GM23338 (cell line): ENCODE measurements at regions not wholly inside any gene's neighbourhood (a gene's known extent, or its start where the extent isn't known, plus 50 kb on each side); places are given as distances from the start of the nearest gene placed in this dataset.

Experiments
- ATAC-seq: fragments of 200-7000 bp; cut with Tn5 transposase; 3 replicates; pipeline ENCODE4 v1.9.1; 2020
- DNase-seq: peaks from one replicate; pipeline ENCODE4 v3.0.0-alpha.2; 2015; ENCODE audit warnings: low spot score
- H2AFZ ChIP-seq: fragments of 200-600 bp; sonication (generic); 2 replicates; pipeline ENCODE4 v1.8.0; 2016; ENCODE audit warnings: antibody characterized with exemption, mild to moderate bottlenecking, moderate library complexity
- H3F3A ChIP-seq: fragments of 200-600 bp; sonication (generic); replicated peaks from 2 replicates; pipeline ENCODE4 v1.8.0; 2017; ENCODE audit warnings: antibody characterized with exemption, mixed run types, low read depth
- H3K27ac ChIP-seq: fragments of 200-600 bp; sonication (generic); 2 replicates; pipeline ENCODE4 v1.6.1; 2016; ENCODE audit warnings: low read depth
- H3K27me3 ChIP-seq: fragments of 200-600 bp; sonication (generic); 2 replicates; pipeline ENCODE4 v1.8.0; 2016; ENCODE audit warnings: mild to moderate bottlenecking, mixed run types, moderate library complexity; ENCODE audit not compliant: insufficient read depth
- H3K36me3 ChIP-seq: fragments of 200-600 bp; sonication (generic); 2 replicates; pipeline ENCODE4 v1.8.0; 2016; ENCODE audit warnings: mild to moderate bottlenecking; ENCODE audit not compliant: insufficient read depth
- H3K4me1 ChIP-seq: fragments of 200-600 bp; sonication (generic); 2 replicates; pipeline ENCODE4 v1.8.0; 2016; ENCODE audit warnings: mild to moderate bottlenecking, moderate library complexity; ENCODE audit not compliant: insufficient read depth
- H3K4me2 ChIP-seq: fragments of 200-600 bp; sonication (generic); 2 replicates; pipeline ENCODE4 v1.7.1; 2017; ENCODE audit warnings: mixed run types
- H3K4me3 ChIP-seq: fragments of 200-600 bp; sonication (generic); 2 replicates; pipeline ENCODE4 v1.6.1; 2016; ENCODE audit warnings: mixed run types
- H3K79me2 ChIP-seq: fragments of 200-600 bp; sonication (generic); replicated peaks from 2 replicates; pipeline ENCODE4 v1.8.0; 2017; ENCODE audit warnings: mild to moderate bottlenecking; ENCODE audit not compliant: insufficient read depth
- H3K9me2 ChIP-seq: fragments of 200-600 bp; sonication (generic); 2 replicates; pipeline ENCODE4 v1.8.0; 2017; ENCODE audit not compliant: insufficient read depth
- H4K20me1 ChIP-seq: fragments of 200-600 bp; sonication (generic); replicated peaks from 2 replicates; pipeline ENCODE4 v1.8.0; 2017; ENCODE audit warnings: mild to moderate bottlenecking; ENCODE audit not compliant: insufficient read depth
- H3K27ac Mint-ChIP-seq: 2 replicates; pipeline ENCODE4 v1.8.0; 2020; ENCODE audit warnings: inconsistent platforms, mild to moderate bottlenecking, moderate library complexity, mixed read lengths
- H3K27me3 Mint-ChIP-seq: 3 replicates; pipeline ENCODE4 v1.8.0; 2022; ENCODE audit warnings: low read depth, mild to moderate bottlenecking, moderate library complexity, mixed read lengths, inconsistent platforms; ENCODE audit not compliant: insufficient read depth, poor library complexity
- H3K36me3 Mint-ChIP-seq: 3 replicates; pipeline ENCODE4 v1.8.0; 2021; ENCODE audit warnings: low read depth, mild to moderate bottlenecking, inconsistent platforms, moderate library complexity, mixed read lengths
- H3K4me1 Mint-ChIP-seq: 3 replicates; pipeline ENCODE4 v1.8.0; 2020; ENCODE audit warnings: mild to moderate bottlenecking, inconsistent platforms, mixed read lengths
- H3K4me3 Mint-ChIP-seq: 3 replicates; pipeline ENCODE4 v1.8.0; 2021; ENCODE audit warnings: moderate library complexity, mild to moderate bottlenecking, inconsistent platforms, mixed read lengths
- H3K9me3 Mint-ChIP-seq: 3 replicates; pipeline ENCODE4 v1.8.0; 2020; ENCODE audit warnings: moderate library complexity, mild to moderate bottlenecking, inconsistent platforms, mixed read lengths
- CREB1 ChIP-seq: fragments of 250-450 bp; sonication (Bioruptor Pico); IDR thresholded peaks from 2 replicates; pipeline ENCODE4 v1.5.0; 2020; ENCODE audit warnings: low read depth, mild to moderate bottlenecking, moderate library complexity
- EZH2 ChIP-seq: fragments of 200-600 bp; sonication (generic); IDR thresholded peaks from one replicate; pipeline ENCODE4 v1.8.0; 2017; ENCODE audit warnings: antibody characterized with exemption, mild to moderate bottlenecking, low read depth; ENCODE audit not compliant: unreplicated experiment
- EZH2phosphoT487 ChIP-seq: fragments of 200-600 bp; sonication (generic); IDR thresholded peaks from one replicate; pipeline ENCODE4 v1.8.1; 2018; ENCODE audit warnings: antibody characterized with exemption; ENCODE audit not compliant: unreplicated experiment
- JUNB ChIP-seq: IDR thresholded peaks from one replicate; pipeline ENCODE4 v1.6.1; 2016; ENCODE audit warnings: antibody characterized with exemption; ENCODE audit not compliant: unreplicated experiment
- NANOG ChIP-seq: IDR thresholded peaks from 2 replicates; pipeline ENCODE4 v1.6.1; 2016; ENCODE audit warnings: antibody characterized with exemption, borderline replicate concordance
- POLR2AphosphoS5 ChIP-seq: IDR thresholded peaks from 2 replicates; pipeline ENCODE4 v1.6.1; 2016; ENCODE audit warnings: antibody characterized with exemption, low read depth
- STAT1 ChIP-seq: IDR thresholded peaks from one replicate; pipeline ENCODE4 v1.6.1; 2016; ENCODE audit warnings: antibody characterized with exemption; ENCODE audit not compliant: unreplicated experiment
- ZNF114 ChIP-seq: fragments of 250-450 bp; sonication (Bioruptor Pico); IDR thresholded peaks from 2 replicates; pipeline ENCODE4 v1.5.0; 2020; ENCODE audit warnings: mild to moderate bottlenecking, moderate library complexity
- ZNF331 ChIP-seq: fragments of 250-450 bp; sonication (Bioruptor Pico); IDR thresholded peaks from 2 replicates; pipeline ENCODE4 v1.5.0; 2020; ENCODE audit warnings: low read depth, mild to moderate bottlenecking, moderate library complexity
- TF ChIP-seq, protein P1 (sequence below): IDR thresholded peaks from 2 replicates; pipeline ENCODE4 v1.6.1; 2016; ENCODE audit warnings: antibody characterized with exemption
- TF ChIP-seq, protein P2 (sequence below), 2 experiments: fragments of 200-600 bp in 1 of 2; sonication (generic) in 1 of 2; conservative IDR thresholded peaks; 2 replicates each; pipeline versions ENCODE4 v1.5.1 to v1.6.1; 2016 to 2017; ENCODE audit warnings: antibody characterized with exemption in 2 of 2, low read depth in 2 of 2, mild to moderate bottlenecking in 2 of 2, moderate library complexity in 1 of 2
- TF ChIP-seq, protein P3 (sequence below): fragments of 250-450 bp; sonication (Bioruptor Pico); IDR thresholded peaks from 2 replicates; pipeline ENCODE4 v1.5.0; 2020; ENCODE audit warnings: mild to moderate bottlenecking, moderate library complexity
- TF ChIP-seq, protein P4 (sequence below): IDR thresholded peaks from one replicate; pipeline ENCODE4 v1.6.1; 2018; ENCODE audit warnings: antibody characterized with exemption; ENCODE audit not compliant: unreplicated experiment

DNA sequence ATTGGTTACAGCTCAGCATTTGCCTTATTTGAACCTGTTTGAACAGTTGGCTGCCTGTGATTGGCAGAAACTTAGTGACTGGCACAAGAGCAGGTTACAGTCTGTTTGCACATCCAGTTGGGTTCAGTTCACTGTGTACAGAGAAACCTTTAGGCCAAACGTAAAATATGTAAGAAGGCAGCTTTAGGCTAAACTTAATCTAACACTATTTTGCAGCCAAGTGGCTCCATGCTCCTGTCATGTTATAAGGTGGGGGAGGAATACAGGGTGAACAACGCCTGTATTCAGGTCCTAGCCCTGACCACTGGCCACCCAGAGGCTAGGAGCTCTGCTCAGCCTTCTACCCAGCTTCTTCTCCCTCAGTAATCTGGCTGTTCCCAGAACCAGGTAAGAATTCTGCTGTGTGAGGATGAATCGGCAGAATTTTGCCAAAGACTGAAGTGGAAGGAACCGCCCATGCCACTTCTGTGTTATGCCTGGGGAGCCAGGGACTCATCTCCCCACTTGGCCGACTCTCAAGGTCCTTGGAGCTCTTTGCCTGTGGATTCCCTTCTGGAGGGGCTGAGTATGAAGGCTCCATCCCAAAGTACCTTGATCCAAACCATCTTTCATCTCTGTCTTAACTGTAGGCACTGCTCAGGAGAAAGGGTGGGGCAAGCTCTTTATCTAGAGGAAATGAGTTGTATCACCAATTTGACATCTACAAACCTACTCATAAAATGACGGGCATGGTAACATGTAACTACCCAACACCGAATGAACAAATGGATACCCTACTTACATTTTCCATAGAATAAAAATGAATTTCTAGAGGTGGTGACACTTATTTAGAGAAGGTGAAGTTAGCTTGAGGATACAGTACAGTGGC, 164.4 kb upstream of the NAMPT start:
- Mint-ChIP-seq H3K9me3 (peaks cover 36% of the 10 kb centered on the region), H3K27ac (no peak overlapping the region; the same call in 1 of the 2 replicates)

More for the DNA sequence above, 164.4 kb upstream of the NAMPT start:
- Mint-ChIP-seq H3K27me3 (no peaks in the 10 kb centered on the region), H3K4me3 (no peak overlapping the region), H3K36me3 (peaks cover 21% of the 10 kb centered on the region), H3K4me1 (no peaks in the 10 kb centered on the region)
- Histone ChIP-seq H3K79me2 (no peaks in the 10 kb centered on the region), H3K4me3 (no peak overlapping the region), H3K27ac (no peak overlapping the region), H3K4me1 (no peaks in the 10 kb centered on the region), H3K27me3 (no peaks in the 10 kb centered on the region), H3K9me2 (peaks cover 20% of the 10 kb centered on the region; the same call in 1 of the 2 replicates), H2AFZ (peak overlapping the region; percentile 28; the same call in 1 of the 2 replicates), H3K4me2 (no peak overlapping the region), H4K20me1 (no peaks in the 10 kb centered on the region), H3K36me3 (peaks cover 7% of the 10 kb centered on the region), H3F3A (no peaks in the 10 kb centered on the region)
- no peak for TF ChIP-seq JUNB
- no peak for TF ChIP-seq POLR2AphosphoS5
- TF ChIP-seq, protein P1, sequence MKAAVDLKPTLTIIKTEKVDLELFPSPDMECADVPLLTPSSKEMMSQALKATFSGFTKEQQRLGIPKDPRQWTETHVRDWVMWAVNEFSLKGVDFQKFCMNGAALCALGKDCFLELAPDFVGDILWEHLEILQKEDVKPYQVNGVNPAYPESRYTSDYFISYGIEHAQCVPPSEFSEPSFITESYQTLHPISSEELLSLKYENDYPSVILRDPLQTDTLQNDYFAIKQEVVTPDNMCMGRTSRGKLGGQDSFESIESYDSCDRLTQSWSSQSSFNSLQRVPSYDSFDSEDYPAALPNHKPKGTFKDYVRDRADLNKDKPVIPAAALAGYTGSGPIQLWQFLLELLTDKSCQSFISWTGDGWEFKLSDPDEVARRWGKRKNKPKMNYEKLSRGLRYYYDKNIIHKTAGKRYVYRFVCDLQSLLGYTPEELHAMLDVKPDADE, result no peak
- TF ChIP-seq ZNF331 (CRISPR knock-in tag), result no peak
- TF ChIP-seq, protein P2, sequence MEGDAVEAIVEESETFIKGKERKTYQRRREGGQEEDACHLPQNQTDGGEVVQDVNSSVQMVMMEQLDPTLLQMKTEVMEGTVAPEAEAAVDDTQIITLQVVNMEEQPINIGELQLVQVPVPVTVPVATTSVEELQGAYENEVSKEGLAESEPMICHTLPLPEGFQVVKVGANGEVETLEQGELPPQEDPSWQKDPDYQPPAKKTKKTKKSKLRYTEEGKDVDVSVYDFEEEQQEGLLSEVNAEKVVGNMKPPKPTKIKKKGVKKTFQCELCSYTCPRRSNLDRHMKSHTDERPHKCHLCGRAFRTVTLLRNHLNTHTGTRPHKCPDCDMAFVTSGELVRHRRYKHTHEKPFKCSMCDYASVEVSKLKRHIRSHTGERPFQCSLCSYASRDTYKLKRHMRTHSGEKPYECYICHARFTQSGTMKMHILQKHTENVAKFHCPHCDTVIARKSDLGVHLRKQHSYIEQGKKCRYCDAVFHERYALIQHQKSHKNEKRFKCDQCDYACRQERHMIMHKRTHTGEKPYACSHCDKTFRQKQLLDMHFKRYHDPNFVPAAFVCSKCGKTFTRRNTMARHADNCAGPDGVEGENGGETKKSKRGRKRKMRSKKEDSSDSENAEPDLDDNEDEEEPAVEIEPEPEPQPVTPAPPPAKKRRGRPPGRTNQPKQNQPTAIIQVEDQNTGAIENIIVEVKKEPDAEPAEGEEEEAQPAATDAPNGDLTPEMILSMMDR (conservative IDR thresholded peaks at IDR 0.05; ENCODE audit: low read depth in 2 of 2), result no peak
- TF ChIP-seq CREB1, result no peak
- TF ChIP-seq ZNF114, result no peak
- TF ChIP-seq, protein P3, sequence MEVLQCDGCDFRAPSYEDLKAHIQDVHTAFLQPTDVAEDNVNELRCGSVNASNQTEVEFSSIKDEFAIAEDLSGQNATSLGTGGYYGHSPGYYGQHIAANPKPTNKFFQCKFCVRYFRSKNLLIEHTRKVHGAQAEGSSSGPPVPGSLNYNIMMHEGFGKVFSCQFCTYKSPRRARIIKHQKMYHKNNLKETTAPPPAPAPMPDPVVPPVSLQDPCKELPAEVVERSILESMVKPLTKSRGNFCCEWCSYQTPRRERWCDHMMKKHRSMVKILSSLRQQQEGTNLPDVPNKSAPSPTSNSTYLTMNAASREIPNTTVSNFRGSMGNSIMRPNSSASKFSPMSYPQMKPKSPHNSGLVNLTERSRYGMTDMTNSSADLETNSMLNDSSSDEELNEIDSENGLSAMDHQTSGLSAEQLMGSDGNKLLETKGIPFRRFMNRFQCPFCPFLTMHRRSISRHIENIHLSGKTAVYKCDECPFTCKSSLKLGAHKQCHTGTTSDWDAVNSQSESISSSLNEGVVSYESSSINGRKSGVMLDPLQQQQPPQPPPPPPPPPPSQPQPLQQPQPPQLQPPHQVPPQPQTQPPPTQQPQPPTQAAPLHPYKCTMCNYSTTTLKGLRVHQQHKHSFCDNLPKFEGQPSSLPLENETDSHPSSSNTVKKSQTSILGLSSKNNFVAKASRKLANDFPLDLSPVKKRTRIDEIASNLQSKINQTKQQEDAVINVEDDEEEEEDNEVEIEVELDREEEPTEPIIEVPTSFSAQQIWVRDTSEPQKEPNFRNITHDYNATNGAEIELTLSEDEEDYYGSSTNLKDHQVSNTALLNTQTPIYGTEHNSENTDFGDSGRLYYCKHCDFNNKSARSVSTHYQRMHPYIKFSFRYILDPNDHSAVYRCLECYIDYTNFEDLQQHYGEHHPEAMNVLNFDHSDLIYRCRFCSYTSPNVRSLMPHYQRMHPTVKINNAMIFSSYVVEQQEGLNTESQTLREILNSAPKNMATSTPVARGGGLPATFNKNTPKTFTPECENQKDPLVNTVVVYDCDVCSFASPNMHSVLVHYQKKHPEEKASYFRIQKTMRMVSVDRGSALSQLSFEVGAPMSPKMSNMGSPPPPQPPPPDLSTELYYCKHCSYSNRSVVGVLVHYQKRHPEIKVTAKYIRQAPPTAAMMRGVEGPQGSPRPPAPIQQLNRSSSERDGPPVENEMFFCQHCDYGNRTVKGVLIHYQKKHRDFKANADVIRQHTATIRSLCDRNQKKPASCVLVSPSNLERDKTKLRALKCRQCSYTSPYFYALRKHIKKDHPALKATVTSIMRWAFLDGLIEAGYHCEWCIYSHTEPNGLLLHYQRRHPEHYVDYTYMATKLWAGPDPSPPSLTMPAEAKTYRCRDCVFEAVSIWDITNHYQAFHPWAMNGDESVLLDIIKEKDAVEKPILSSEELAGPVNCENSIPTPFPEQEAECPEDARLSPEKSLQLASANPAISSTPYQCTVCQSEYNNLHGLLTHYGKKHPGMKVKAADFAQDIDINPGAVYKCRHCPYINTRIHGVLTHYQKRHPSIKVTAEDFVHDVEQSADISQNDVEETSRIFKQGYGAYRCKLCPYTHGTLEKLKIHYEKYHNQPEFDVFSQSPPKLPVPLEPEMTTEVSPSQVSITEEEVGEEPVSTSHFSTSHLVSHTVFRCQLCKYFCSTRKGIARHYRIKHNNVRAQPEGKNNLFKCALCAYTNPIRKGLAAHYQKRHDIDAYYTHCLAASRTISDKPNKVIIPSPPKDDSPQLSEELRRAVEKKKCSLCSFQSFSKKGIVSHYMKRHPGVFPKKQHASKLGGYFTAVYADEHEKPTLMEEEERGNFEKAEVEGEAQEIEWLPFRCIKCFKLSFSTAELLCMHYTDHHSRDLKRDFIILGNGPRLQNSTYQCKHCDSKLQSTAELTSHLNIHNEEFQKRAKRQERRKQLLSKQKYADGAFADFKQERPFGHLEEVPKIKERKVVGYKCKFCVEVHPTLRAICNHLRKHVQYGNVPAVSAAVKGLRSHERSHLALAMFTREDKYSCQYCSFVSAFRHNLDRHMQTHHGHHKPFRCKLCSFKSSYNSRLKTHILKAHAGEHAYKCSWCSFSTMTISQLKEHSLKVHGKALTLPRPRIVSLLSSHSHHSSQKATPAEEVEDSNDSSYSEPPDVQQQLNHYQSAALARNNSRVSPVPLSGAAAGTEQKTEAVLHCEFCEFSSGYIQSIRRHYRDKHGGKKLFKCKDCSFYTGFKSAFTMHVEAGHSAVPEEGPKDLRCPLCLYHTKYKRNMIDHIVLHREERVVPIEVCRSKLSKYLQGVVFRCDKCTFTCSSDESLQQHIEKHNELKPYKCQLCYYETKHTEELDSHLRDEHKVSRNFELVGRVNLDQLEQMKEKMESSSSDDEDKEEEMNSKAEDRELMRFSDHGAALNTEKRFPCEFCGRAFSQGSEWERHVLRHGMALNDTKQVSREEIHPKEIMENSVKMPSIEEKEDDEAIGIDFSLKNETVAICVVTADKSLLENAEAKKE (CRISPR knock-in tag), result no peak
- TF ChIP-seq EZH2, result no peak
- no peak for TF ChIP-seq EZH2phosphoT487
- TF ChIP-seq, protein P4, sequence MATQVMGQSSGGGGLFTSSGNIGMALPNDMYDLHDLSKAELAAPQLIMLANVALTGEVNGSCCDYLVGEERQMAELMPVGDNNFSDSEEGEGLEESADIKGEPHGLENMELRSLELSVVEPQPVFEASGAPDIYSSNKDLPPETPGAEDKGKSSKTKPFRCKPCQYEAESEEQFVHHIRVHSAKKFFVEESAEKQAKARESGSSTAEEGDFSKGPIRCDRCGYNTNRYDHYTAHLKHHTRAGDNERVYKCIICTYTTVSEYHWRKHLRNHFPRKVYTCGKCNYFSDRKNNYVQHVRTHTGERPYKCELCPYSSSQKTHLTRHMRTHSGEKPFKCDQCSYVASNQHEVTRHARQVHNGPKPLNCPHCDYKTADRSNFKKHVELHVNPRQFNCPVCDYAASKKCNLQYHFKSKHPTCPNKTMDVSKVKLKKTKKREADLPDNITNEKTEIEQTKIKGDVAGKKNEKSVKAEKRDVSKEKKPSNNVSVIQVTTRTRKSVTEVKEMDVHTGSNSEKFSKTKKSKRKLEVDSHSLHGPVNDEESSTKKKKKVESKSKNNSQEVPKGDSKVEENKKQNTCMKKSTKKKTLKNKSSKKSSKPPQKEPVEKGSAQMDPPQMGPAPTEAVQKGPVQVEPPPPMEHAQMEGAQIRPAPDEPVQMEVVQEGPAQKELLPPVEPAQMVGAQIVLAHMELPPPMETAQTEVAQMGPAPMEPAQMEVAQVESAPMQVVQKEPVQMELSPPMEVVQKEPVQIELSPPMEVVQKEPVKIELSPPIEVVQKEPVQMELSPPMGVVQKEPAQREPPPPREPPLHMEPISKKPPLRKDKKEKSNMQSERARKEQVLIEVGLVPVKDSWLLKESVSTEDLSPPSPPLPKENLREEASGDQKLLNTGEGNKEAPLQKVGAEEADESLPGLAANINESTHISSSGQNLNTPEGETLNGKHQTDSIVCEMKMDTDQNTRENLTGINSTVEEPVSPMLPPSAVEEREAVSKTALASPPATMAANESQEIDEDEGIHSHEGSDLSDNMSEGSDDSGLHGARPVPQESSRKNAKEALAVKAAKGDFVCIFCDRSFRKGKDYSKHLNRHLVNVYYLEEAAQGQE, result no peak
- TF ChIP-seq STAT1, result no peak
- no peak for TF ChIP-seq NANOG
- DNase-seq (no peak), ATAC-seq (no peak)
